HG02610 (cell line): ENCODE measurements at regions not wholly inside any gene's neighbourhood (a gene's known extent, or its start where the extent isn't known, plus 50 kb on each side); places are given as distances from the start of the nearest gene placed in this dataset.

ENCODE experiments used
- ATAC-seq: cut with Tn5 transposase; IDR thresholded peaks from one replicate; pipeline ENCODE4 v1.9.1; 2021; ENCODE audit warnings: mild to moderate bottlenecking, moderate library complexity; ENCODE audit not compliant: unreplicated experiment

DNA sequence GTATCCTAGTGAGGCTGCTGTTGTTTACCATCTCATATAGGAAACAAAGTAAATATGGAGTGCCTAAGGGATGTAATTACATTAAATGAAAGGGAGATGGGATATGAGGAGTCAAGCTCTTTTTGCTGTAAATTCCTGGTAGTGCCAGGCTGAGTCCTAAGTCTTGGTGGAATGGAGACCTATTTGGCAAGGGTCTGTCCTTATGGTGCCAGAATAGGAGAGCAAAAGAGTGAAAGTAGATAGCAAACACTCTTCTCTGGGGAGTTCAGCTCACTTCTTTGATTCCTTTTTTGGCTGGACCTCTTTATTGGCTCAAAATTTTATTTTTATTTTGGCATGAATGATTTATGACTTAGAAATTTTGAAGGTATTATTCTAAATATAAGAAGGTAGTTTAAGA, 380.8 kb downstream of the TMEM232 start:
- no peak for ATAC-seq

DNA sequence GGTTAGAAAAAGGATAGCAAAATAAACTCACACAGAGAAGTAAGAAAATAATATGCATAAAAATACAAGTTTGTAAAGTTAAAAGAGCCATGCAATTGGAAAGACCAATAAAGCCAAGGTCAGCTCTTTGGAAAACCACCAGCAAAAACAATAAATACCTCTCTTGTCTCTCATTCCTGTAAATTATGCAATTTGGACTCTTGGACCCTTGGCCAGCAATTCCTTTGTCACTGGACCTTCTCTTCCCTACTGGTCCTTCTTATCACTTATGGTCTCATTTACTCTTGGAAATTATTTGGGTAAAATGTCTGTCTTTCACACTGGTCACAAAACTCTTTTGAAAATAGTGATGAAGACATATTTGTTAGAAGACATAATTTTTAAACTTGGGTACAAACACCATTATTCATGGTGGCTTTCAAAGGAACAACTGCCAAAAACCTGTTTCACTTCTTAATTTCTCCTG, 379.5 kb downstream of the TMEM232 start:
- ATAC-seq = no peak

DNA sequence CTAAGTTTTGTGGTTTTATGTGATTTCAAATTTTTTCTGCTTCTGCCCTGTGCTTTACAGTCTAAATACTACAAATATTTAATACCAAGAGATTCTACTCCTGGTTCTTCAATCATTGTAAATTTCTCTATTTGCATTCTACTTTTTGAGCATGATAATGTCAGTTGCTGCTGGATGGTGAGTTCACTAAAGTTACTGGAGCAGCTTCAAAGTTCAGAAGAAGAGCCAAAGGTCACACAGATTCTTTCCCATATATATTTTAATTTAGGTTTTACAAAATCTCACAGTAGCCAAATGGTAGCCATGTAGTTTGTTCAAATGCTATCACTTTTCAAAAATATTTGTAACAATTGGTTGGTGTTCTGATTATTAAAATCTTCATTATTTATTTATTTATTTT, 378.7 kb downstream of the TMEM232 start:
- no peak for ATAC-seq

DNA sequence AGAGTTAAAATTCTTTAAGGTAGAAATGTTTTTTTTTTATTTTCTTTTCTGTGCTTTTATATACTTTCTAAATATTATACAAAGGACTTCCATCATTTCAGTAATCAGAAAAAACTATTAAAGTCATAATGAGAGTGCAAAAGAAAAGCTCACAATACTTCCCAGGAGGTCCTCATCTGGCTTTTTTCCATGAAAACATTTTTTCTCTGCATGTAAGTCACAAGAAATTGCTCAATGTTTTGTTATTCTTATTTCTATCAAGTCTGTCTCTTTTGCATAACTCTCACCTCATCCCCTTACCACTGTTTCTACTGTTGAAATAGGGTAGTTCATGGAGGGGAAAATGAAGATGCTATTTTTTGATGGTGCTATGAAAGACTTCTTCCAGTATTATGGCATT, 375.0 kb downstream of the TMEM232 start:
- ATAC-seq = no peak

DNA sequence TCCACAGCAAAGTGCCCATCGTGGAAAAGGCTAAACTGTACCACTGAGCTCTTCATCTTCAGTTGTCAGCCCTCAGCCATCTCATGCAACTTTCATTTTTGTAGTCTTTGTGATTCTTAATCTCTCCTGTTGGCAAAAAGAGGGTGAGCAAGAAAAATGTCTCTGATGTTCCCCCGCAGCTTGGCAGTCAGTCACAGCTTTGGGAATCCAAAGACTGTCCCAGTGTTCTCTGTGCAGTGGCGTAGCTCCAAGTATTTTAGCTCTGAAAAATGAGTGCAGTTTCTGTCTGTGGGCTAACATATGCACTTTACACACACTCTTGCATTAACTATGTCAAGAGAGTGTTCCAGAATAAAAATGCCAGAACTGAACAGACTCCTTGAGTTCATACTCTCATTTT, 372.2 kb downstream of the TMEM232 start:
- no peak for ATAC-seq

DNA sequence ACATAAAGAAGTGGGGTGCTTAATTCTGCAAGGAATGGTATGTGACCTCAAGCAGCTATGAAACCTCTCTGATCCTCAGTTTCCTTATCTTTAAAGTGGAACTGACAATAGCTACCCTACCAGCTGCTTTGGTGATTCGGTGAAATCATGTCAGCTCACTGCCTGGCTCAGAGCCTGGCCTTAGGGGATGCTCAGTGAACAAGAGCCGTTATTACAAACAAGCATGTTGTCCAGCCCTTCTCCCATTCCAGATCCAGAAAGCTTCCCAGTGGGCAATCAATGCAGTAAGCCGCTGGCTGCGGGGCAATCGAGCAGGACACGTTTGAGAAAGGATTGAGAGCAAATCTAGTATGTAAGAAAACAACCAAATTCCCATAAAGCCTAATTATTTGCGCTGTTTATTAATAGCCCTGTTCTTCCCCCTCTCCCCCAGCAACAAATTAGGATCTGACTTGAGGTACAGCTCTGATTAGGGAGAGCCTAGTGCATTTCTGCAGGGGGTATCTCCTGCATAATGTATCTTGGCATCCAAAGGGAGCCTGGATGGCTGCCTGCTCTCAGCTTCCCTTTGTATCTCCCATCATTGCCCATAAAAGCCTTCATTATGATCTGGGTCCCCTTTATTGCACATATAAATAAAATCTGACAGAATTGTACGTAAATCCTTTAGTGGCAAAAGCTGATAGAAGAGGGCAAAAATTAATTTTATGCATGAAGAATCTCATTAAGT, 371.4 kb downstream of the TMEM232 start:
- ATAC-seq = no peak

DNA sequence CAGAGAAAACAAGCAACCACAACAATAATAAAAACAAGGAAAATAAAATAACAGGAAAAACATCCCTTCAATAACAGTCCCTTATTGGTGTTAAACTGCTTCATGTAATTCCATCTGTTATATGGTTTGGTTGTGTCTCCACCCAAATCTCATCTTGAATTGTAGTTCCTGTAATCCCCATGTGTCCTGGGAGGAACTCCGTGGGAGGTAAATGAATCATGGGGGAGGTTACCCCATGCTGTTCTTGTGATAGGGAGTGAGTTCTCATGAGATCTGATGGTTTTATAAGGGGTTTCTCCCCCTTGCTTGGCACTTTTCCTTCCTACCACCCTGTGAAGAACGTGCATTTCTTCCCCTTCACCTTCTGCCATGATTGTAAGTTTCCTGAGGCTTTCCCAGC, 369.8 kb downstream of the TMEM232 start:
- ATAC-seq = no peak

DNA sequence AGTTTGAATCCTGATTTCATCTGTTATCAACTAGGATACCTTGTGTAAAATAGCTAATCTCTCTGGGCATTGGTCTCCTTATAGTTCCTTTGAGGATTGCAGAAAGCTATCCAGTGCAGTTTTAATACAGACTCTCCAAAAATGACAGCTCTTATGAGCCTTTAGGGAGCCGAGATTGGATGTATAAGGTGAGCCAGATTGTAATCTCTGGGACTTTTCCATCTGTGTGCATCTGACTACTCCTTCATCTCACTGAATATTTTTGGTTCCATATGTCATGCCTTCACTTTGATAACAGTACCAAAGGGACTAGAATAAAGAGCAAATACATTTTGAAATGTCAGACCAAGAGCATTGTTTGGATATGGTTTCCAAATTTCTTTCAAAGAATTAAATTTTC, 367.2 kb downstream of the TMEM232 start:
- no peak for ATAC-seq

DNA sequence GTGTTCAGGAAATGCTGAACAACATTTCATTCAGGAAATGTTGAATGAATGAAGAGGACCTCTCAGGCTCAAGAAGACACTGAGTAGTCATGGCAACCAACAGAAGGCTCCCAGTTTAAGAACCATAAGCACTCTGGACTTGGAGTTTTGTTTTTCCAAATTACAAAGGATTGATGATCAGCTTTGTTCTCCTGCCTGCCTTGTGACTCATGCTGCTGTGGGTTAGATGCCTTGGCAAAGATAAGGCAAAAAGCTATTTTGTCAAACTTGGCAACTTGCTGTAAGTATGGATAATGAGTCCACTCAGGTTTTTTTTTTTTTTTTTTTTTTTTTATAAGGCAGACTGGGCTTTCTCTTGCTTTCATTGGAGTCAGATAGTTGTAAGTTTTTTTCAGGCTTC, 365.0 kb downstream of the TMEM232 start:
- ATAC-seq = no peak

DNA sequence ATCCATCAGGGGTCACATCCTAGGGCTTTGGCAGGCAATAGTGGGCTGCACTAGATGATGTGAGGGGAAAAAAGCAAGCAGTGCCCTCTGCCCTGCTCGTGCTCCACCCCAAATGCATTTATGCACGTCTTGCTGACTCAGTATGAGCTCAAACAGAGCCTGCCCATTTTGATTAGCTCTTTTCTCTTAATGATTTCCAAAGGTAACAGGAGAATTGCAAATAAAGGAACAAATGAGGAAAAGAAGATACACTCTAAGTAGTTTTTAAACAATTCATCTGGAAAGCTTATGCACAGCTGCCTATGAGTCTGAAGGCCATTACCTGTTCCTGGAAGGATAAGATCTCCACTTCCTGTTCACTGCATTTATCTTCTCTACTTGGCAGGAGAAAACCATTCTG, 364.2 kb downstream of the TMEM232 start:
- no peak for ATAC-seq

DNA sequence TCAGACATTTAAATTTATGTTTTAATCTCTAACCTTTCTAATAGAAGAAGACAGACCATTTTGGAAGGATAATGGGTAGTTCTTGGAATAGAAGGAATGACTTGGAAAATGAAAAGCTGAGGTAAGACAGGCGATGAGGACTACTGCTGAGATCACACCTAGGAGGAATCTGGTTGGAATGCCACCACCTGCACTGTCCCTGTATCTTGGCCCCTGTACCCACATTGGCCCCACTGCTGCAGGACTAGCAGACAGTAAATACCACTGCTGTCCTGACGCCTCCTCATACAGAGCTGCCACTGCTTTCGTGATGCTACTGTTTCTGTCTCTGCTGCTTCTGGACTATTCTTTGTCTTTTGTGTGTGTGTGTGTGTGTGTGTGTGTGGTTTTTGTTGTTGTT, 359.8 kb downstream of the TMEM232 start:
- no peak for ATAC-seq
